ENCODE measurements at regions not wholly inside any gene's neighbourhood (a gene's known extent, or its start where the extent isn't known, plus 50 kb on each side); places are given as distances from the start of the nearest gene placed in this dataset.

DNA sequence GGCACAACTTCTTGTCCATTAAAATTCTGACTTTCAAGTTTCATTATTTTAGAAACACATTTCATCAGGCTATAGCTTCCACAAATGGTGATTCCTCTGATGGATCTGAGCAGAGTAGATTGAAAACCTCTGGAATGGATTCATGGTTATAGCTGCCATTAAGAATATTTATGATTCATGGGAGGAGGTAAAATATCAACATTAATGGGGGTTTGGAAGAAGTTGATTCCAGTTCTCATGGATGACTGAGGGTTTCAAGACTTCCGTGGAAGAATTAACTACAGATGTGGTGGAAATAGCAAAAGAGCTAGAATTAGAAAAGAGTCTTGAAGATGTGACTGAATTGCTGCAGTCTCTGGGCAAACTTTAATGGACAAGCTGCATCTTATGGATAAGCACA is 797.4 kb downstream of the SUCLG1 start:
- no peaks in the 10 kb centered on the region for H3K4me1 ChIP-seq (replicated peaks in 1 of 2; ENCODE audit: control insufficient read depth in 2 of 2, insufficient read depth in 2 of 2, low read length in 2 of 2)
- no peaks in the 10 kb centered on the region for H4K20me1 ChIP-seq (replicated peaks; ENCODE audit: control insufficient read depth, insufficient read depth, low read length)
- CTCF ChIA-PET (ENCODE audit: low intra/inter-chr PET ratio): no interaction called here
- H3K36me3 ChIP-seq (ENCODE audit: control insufficient read depth, insufficient read depth, low read length): no peaks in the 10 kb centered on the region
- no peak overlapping the region for H2AFZ ChIP-seq (ENCODE audit: low read depth, low read length)
- intact Hi-C loops (cut with micrococcal nuclease) (no loop called here), in situ Hi-C loops (cut with MboI) (no loop called here)
- 0% methylated on average over 1 of the region's 1 CpG for WGBS (ENCODE audit: insufficient coverage, low coverage, missing lambda C conversion rate)
- no peaks in the 10 kb centered on the region for H3K9me3 ChIP-seq (replicated peaks; ENCODE audit: control insufficient read depth, insufficient read depth, low read depth, low read length)
- no peak overlapping the region for H3K27ac ChIP-seq (ENCODE audit: extremely low read depth, low read depth, low read length)
- no TSS peak for BruUV-seq (replicated peaks)
- DNase-seq (ENCODE audit: extremely low read depth in 1 of 4, low spot score in 3 of 4) (no peak), ATAC-seq (no peak), FAIRE-seq (no peak)
- no peaks in the 10 kb centered on the region for H3K79me2 ChIP-seq (ENCODE audit: control insufficient read depth, insufficient read depth, low read length)
- TF ChIP-seq MECOM (CRISPR knock-in tag; IDR thresholded peaks at IDR 0.05) (no peak), NFXL1 (CRISPR knock-in tag; IDR thresholded peaks at IDR 0.05) (no peak), KLF13 (tag; IDR thresholded peaks at IDR 0.05; ENCODE audit: borderline replicate concordance, low read depth) (no peak), JUND (IDR thresholded peaks at IDR 0.05; ENCODE audit: borderline replicate concordance, low read depth, low read length) (no peak), JUND (tag; IDR thresholded peaks at IDR 0.05; ENCODE audit: borderline replicate concordance, low read depth, low read length) (no peak)
- POLR2A ChIA-PET: no interaction called here
- H3K27me3 ChIP-seq (ENCODE audit: control insufficient read depth in 2 of 2, insufficient read depth in 2 of 2, low read length in 2 of 2): no peaks in the 10 kb centered on the region
- H3K9me1 ChIP-seq (ENCODE audit: control insufficient read depth, insufficient read depth, low read length): no peaks in the 10 kb centered on the region
- no peak overlapping the region for H3K9ac ChIP-seq (ENCODE audit: insufficient read depth in 1 of 2, low read depth in 2 of 2, low read length in 2 of 2)
- H3K4me2 ChIP-seq (ENCODE audit: insufficient read depth, low read length): no peak overlapping the region
- no peak overlapping the region for H3K4me3 ChIP-seq

- intact Hi-C loops (cut with micrococcal nuclease): no loop called here
- ATAC-seq (no peak), DNase-seq (ENCODE audit: extremely low read depth in 1 of 4, low spot score in 3 of 4) (no peak), FAIRE-seq (no peak)
- Histone ChIP-seq H3K79me2 (ENCODE audit: control insufficient read depth, insufficient read depth, low read length) (no peaks in the 10 kb centered on the region), H3K36me3 (ENCODE audit: control insufficient read depth, insufficient read depth, low read length) (no peaks in the 10 kb centered on the region), H4K20me1 (replicated peaks; ENCODE audit: control insufficient read depth, insufficient read depth, low read length) (no peaks in the 10 kb centered on the region), H3K27me3 (ENCODE audit: control insufficient read depth in 2 of 2, insufficient read depth in 2 of 2, low read length in 2 of 2) (no peaks in the 10 kb centered on the region), H3K4me3 (no peak overlapping the region), H3K9me1 (ENCODE audit: control insufficient read depth, insufficient read depth, low read length) (no peaks in the 10 kb centered on the region), H3K27ac (ENCODE audit: extremely low read depth, low read depth, low read length) (no peak overlapping the region), H3K9ac (ENCODE audit: insufficient read depth in 1 of 2, low read depth in 2 of 2, low read length in 2 of 2) (no peak overlapping the region), H3K4me2 (ENCODE audit: insufficient read depth, low read length) (no peak overlapping the region), H3K4me1 (replicated peaks in 1 of 2; ENCODE audit: control insufficient read depth in 2 of 2, insufficient read depth in 2 of 2, low read length in 2 of 2) (no peaks in the 10 kb centered on the region), H3K9me3 (replicated peaks; ENCODE audit: control insufficient read depth, insufficient read depth, low read depth, low read length) (no peaks in the 10 kb centered on the region), H2AFZ (ENCODE audit: low read depth, low read length) (no peak overlapping the region)
- no peak for TF ChIP-seq ZNF175 (CRISPR knock-in tag; IDR thresholded peaks at IDR 0.05; ENCODE audit: low read depth)
- no peak for TF ChIP-seq RBBP5 (IDR thresholded peaks at IDR 0.05; ENCODE audit: borderline replicate concordance, insufficient read depth, low read length, poor library complexity, severe bottlenecking)
- TF ChIP-seq ZFP30 (CRISPR knock-in tag; IDR thresholded peaks at IDR 0.05; ENCODE audit: borderline replicate concordance): no peak
- no peak for TF ChIP-seq CREM (IDR thresholded peaks at IDR 0.05; ENCODE audit: low read depth)
- no peak for TF ChIP-seq MYBL2 (IDR thresholded peaks at IDR 0.05; ENCODE audit: low read depth)
- TF ChIP-seq MYBL2 (CRISPR knock-in tag; IDR thresholded peaks at IDR 0.05; ENCODE audit: borderline replicate concordance): no peak
- TF ChIP-seq, protein P1, sequence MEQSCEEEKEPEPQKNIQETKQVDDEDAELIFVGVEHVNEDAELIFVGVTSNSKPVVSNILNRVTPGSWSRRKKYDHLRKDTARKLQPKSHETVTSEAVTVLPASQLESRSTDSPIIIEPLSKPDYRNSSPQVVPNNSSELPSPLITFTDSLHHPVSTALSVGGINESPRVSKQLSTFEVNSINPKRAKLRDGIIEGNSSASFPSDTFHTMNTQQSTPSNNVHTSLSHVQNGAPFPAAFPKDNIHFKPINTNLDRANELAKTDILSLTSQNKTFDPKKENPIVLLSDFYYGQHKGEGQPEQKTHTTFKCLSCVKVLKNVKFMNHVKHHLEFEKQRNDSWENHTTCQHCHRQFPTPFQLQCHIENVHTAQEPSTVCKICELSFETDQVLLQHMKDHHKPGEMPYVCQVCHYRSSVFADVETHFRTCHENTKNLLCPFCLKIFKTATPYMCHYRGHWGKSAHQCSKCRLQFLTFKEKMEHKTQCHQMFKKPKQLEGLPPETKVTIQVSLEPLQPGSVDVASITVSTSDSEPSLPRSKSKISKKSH (CRISPR knock-in tag; IDR thresholded peaks at IDR 0.05): no peak
- no peak for TF ChIP-seq PPARD (CRISPR knock-in tag; IDR thresholded peaks at IDR 0.05)
- TF ChIP-seq HNRNPK (IDR thresholded peaks at IDR 0.05; ENCODE audit: low read depth, low read length, poor library complexity, severe bottlenecking): no peak
- no peak for TF ChIP-seq U2AF2 (optimal IDR thresholded peaks at IDR 0.05; ENCODE audit: low read depth, low read length)
- no peak for TF ChIP-seq MAX (CRISPR knock-in tag; IDR thresholded peaks at IDR 0.05)
- no peak for TF ChIP-seq MIER1 (IDR thresholded peaks at IDR 0.05; ENCODE audit: low read depth)
- ChIA-PET POLR2A (no interaction called here), CTCF (ENCODE audit: low intra/inter-chr PET ratio) (no interaction called here)
- WGBS (ENCODE audit: insufficient coverage, low coverage, missing lambda C conversion rate): 0% methylated on average over 1 of the region's 1 CpG
- no TSS peak for BruUV-seq (replicated peaks)
- in situ Hi-C loops (cut with MboI): no loop called here
Observed at GRCh38 chr2:83654091-83654611, 804.9 kb downstream of the SUCLG1 start.
